G401.6 (cell line): ENCODE measurements at regions not wholly inside any gene's neighbourhood (a gene's known extent, or its start where the extent isn't known, plus 50 kb on each side); places are given as distances from the start of the nearest gene placed in this dataset.
"Not testable (repeated sequence)": the region's sequence is repeated elsewhere in the genome, so short reads cannot be mapped to it uniquely, and the experiment has no call there.

Experiments used
- FAIRE-seq: peaks from 2 replicates; lab custom pipeline; 2012; peaks lifted over from hg19 to GRCh38; lab: Jason Lieb, UNC

GRCh38 chr6:85008296-85009009 is 244.1 kb upstream of the TBX18 start:
- FAIRE-seq: no peak

DNA sequence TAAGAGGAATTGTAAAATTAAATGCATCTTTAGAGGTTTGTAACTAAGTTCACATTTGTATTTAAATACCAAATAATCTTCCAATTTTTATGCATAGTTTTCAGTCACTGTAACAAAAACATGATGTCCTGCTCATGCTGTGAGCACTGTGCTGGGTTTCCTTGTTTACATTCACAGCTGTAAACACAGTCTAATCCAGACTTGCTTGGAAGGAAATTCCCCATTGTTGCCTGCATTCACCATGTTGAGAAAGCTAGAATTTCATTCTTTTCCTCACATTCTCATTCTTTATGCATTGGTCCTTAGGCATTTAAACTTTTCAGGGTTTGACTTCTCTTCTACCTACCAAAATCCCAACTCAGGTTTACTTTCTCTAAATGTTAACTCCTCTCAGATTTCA is 242.0 kb upstream of the TBX18 start:
- no peak for FAIRE-seq

DNA sequence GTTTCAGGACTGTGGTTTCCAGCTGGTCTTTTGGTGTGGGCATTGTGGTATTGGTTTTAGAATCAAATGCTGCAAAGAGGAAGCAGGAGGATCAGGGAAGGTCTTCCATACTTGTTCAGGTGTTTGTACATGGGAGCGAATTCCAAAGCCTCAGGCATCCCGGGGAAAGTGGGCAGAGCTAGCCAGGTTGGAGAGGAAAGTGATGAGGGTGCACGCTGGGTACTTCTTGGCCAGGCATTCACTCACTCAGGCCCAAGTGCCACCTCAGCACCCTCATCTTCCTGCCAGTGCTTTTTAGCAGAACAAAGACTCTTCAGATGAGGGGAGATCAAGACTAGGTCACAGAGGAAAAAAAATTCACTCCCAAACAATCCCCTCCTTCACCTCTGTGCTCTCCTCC is 241.1 kb upstream of the TBX18 start:
- no peak for FAIRE-seq

- no peak for FAIRE-seq
Observed at GRCh38 chr6:85004361-85004995, 240.1 kb upstream of the TBX18 start.

DNA sequence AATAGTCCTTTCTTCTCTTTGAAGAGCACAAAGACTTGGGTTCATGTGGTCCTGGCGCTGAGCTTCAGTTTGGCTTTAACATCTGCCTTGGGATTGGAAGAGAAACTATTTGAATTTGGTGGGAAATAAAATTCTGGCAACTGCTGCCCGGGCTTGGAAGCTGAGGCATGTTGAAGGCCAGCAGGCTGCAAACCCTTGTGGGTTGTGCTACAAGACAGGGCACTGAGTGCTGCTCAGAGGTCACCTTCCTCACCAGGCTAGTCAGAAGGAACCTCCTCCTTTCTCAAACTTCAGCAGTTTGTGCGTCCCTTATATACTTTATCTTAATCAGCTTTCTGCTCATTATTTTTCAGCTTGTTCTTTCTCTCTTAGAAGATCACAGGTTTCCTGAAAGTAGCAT is 238.4 kb upstream of the TBX18 start:
- no peak for FAIRE-seq

GRCh38 chr6:85000001-85000400 is 235.6 kb upstream of the TBX18 start:
- FAIRE-seq: no peak

GRCh38 chr6:84998223-84998622 is 233.8 kb upstream of the TBX18 start:
- FAIRE-seq: no peak

DNA sequence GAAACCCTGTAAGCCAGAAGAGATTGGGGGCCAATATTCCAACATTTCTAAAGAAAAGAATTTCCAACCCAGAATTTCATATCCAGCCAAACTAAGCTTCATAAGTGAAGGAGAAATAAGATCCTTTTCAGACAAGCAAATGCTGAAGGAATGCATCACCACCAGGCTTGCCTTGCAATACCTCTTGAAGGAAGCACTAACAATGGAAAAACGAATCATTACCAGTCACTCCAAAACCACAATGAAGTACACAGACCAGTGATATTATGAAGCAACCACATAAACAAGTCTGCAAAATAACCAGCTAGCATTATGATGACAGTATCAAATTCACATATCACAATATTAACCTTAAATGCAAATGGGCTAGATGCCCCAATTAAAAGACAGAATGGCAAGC is 224.4 kb upstream of the TBX18 start:
- FAIRE-seq: not testable (repeated sequence)

DNA sequence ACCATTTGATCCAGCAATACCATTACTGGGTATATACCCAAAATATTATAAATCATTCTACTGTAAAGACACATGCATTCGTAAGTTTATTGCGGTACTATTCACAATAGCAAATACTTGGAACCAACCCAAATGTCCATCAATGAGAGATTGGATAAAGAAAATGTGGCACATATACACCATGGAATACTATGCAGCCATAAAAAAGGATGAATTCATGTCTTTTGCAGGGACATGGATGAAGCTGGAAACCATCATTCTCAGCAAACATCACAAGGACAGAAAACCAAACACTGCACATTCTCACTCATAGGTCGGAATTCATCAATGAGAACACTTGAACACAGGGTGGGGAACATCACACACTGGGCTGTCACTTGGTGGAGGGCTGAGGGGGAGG is 221.1 kb upstream of the TBX18 start:
- not testable (repeated sequence) for FAIRE-seq

- no peak for FAIRE-seq
Observed at GRCh38 chr6:84979541-84979940, 215.1 kb upstream of the TBX18 start.

DNA sequence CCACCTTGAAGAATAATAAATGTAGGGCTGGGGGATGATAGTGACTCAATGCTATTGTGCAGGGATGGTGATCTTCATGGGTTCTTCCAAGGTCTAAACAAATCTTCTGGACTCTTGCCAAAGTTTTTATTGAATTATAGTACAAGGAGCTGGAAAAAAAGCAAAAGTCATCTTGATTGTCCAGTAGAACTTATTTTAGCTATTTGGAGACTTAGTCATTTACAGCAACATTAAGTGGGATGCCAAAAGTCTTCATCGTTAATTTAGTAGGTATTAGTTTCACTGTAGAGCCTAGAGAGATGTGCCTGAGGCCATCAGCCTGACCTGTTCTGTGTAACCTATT is 212.9 kb upstream of the TBX18 start:
- FAIRE-seq: no peak

GRCh38 chr6:84976526-84977362 is 212.3 kb upstream of the TBX18 start:
- no peak for FAIRE-seq

GRCh38 chr6:84975316-84975715 is 210.9 kb upstream of the TBX18 start:
- no peak for FAIRE-seq

GRCh38 chr6:84973606-84974005 is 209.2 kb upstream of the TBX18 start:
- FAIRE-seq: no peak

DNA sequence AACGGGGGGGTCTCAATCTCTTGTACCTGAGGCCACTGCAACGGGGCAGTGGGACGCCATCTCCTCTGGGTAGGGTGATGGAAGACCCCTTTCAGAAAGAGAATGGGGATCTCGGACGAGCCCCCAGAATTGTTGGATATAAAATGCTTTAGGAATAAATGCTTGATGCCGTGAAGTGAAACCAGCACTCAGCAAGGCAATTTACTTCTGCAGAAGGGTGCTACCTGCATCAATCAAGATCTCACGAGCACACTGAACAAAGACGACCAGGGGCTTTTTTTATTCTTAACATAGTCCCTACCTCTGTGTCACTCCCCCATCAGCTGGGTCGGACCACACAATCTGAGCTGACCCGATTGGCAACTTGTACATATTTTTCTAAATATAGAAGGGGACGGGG is 203.6 kb upstream of the TBX18 start:
- no peak for FAIRE-seq

- no peak for FAIRE-seq
Observed at GRCh38 chr6:84967389-84967788, 203.0 kb upstream of the TBX18 start.

DNA sequence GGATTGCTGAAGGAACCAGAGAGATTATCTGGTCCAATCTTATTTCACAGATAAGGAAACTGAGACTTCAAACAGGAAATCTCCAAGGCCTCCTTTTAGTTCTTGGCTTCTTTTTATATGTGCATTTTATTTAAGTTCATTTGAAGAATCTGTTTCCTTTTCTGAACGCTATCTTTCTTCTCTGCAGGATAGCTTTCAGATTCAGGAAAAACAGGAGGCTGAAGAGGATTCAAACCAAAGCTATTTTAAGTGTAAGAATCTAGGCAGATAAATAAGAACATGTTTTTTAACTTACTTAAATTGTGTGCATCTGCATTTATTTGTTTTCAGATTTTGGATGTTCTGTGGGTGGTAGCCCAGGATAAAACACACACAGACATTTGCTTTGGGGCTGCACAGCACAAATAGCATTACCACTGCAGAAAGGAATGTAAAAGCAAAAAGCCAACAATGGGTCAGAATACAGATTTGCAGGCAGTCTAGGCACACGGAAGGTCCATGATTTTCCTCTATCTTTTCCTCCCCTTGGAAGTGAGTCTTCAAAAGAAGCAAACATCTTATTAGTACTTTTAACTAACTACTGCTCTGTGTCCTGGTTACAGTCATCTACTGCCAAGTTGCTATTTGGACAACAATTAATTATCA is 188.8 kb upstream of the TBX18 start:
- no peak for FAIRE-seq

DNA sequence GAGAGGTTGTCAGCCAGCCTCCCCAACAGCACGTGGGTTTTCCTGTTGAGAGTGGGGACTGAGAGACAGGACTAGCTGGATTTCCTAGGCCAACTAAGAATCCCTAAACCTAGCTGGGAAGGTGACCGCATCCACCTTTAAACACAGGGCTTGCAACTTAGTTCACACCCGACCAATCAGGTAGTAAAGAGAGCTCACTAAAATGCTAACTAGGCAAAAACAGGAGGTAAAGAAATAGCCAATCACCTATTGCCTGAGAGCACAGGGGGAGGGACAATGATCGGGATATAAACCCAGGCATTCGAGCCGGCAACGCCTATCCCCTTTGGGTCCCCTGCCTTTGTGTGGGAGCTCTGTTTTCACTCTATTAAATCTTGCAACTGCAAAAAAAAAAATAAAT is 180.5 kb upstream of the TBX18 start:
- not testable (repeated sequence) for FAIRE-seq

- FAIRE-seq: no peak
Observed at GRCh38 chr6:84943905-84944304, 179.5 kb upstream of the TBX18 start.

- FAIRE-seq: not testable (repeated sequence)
Observed at GRCh38 chr6:84941609-84942008, 177.2 kb upstream of the TBX18 start.

- FAIRE-seq: no peak
Observed at GRCh38 chr6:84929212-84929611, 164.8 kb upstream of the TBX18 start.

- no peak for FAIRE-seq
Observed at GRCh38 chr6:84927551-84927950, 163.2 kb upstream of the TBX18 start.
